Nephron (organoid): ENCODE measurements at regions not wholly inside any gene's neighbourhood (a gene's known extent, or its start where the extent isn't known, plus 50 kb on each side); places are given as distances from the start of the nearest gene placed in this dataset.

Source experiments
- H3K27ac Mint-ChIP-seq, 3 experiments: 2 replicates each; pipeline ENCODE4 v1.8.0; 2020; ENCODE audit warnings: mixed read lengths in 3 of 3, mild to moderate bottlenecking in 2 of 3, moderate library complexity in 1 of 3
- H3K27me3 Mint-ChIP-seq: 2 replicates; pipeline ENCODE4 v1.8.0; 2021; ENCODE audit warnings: low read depth, mild to moderate bottlenecking, moderate library complexity, mixed read lengths
- H3K36me3 Mint-ChIP-seq: 2 replicates; pipeline ENCODE4 v1.8.0; 2020; ENCODE audit warnings: low read depth, mixed read lengths
- H3K4me1 Mint-ChIP-seq: 2 replicates; pipeline ENCODE4 v1.8.0; 2020; ENCODE audit warnings: mixed read lengths
- H3K4me3 Mint-ChIP-seq, 3 experiments: 2 replicates each; pipeline ENCODE4 v1.8.0; 2020; ENCODE audit warnings: mild to moderate bottlenecking in 3 of 3, mixed read lengths in 3 of 3, moderate library complexity in 2 of 3
- H3K9me3 Mint-ChIP-seq: 2 replicates; pipeline ENCODE4 v1.8.0; 2020; ENCODE audit warnings: mixed read lengths
- TF ChIP-seq, protein P1 (sequence below), 3 experiments: fragments of 200-600 bp; sonication (generic); IDR thresholded peaks; one replicate each; pipeline ENCODE4 v1.5.0; 2021; ENCODE audit warnings: antibody characterized with exemption in 3 of 3; ENCODE audit not compliant: unreplicated experiment in 3 of 3

- no peaks in the 10 kb centered on the region for H3K9me3 Mint-ChIP-seq
- H3K4me3 Mint-ChIP-seq: no peak overlapping the region
Measured at GRCh38 chr6:225121-225721, 67.1 kb upstream of the DUSP22 start.

GRCh38 chr6:225907-226306 lies 66.4 kb upstream of the DUSP22 start:
- H3K36me3 Mint-ChIP-seq: no peaks in the 10 kb centered on the region
- H3K27ac Mint-ChIP-seq: no peak overlapping the region
- H3K4me3 Mint-ChIP-seq: no peak overlapping the region
- H3K4me1 Mint-ChIP-seq: peaks cover 5% of the 10 kb centered on the region
- no peaks in the 10 kb centered on the region for H3K9me3 Mint-ChIP-seq
- peaks cover 22% of the 10 kb centered on the region for H3K27me3 Mint-ChIP-seq
- TF ChIP-seq, protein P1, sequence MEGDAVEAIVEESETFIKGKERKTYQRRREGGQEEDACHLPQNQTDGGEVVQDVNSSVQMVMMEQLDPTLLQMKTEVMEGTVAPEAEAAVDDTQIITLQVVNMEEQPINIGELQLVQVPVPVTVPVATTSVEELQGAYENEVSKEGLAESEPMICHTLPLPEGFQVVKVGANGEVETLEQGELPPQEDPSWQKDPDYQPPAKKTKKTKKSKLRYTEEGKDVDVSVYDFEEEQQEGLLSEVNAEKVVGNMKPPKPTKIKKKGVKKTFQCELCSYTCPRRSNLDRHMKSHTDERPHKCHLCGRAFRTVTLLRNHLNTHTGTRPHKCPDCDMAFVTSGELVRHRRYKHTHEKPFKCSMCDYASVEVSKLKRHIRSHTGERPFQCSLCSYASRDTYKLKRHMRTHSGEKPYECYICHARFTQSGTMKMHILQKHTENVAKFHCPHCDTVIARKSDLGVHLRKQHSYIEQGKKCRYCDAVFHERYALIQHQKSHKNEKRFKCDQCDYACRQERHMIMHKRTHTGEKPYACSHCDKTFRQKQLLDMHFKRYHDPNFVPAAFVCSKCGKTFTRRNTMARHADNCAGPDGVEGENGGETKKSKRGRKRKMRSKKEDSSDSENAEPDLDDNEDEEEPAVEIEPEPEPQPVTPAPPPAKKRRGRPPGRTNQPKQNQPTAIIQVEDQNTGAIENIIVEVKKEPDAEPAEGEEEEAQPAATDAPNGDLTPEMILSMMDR (IDR thresholded peaks at IDR 0.05; ENCODE audit: unreplicated experiment in 3 of 3): no peak

More at GRCh38 chr6:225121-225721, 67.1 kb upstream of the DUSP22 start:
- Mint-ChIP-seq H3K27me3 (peaks cover 25% of the 10 kb centered on the region), H3K27ac (no peak overlapping the region), H3K36me3 (no peaks in the 10 kb centered on the region), H3K4me1 (peaks cover 11% of the 10 kb centered on the region)
- TF ChIP-seq, protein P1 (IDR thresholded peaks at IDR 0.05; ENCODE audit: unreplicated experiment in 3 of 3): no peak

- Mint-ChIP-seq H3K27ac (no peak overlapping the region), H3K36me3 (no peaks in the 10 kb centered on the region), H3K4me3 (no peak overlapping the region), H3K27me3 (peaks cover 16% of the 10 kb centered on the region), H3K9me3 (no peaks in the 10 kb centered on the region), H3K4me1 (no peaks in the 10 kb centered on the region)
- TF ChIP-seq, protein P1 (IDR thresholded peaks at IDR 0.05; ENCODE audit: unreplicated experiment in 3 of 3): no peak
Measured at GRCh38 chr6:226516-227073, 65.7 kb upstream of the DUSP22 start.

- Mint-ChIP-seq H3K4me1 (no peaks in the 10 kb centered on the region), H3K36me3 (no peaks in the 10 kb centered on the region), H3K27ac (no peak overlapping the region), H3K9me3 (no peaks in the 10 kb centered on the region), H3K27me3 (peaks cover 12% of the 10 kb centered on the region), H3K4me3 (no peak overlapping the region)
- TF ChIP-seq, protein P1 (IDR thresholded peaks at IDR 0.05; ENCODE audit: unreplicated experiment in 3 of 3): no peak
Measured at GRCh38 chr6:227074-227782, 65.1 kb upstream of the DUSP22 start.

- no peaks in the 10 kb centered on the region for H3K9me3 Mint-ChIP-seq
- peaks cover 12% of the 10 kb centered on the region for H3K27me3 Mint-ChIP-seq
- H3K36me3 Mint-ChIP-seq: no peaks in the 10 kb centered on the region
- TF ChIP-seq, protein P1 (IDR thresholded peaks at IDR 0.05; ENCODE audit: unreplicated experiment in 3 of 3): no peak
- no peaks in the 10 kb centered on the region for H3K4me1 Mint-ChIP-seq
- H3K27ac Mint-ChIP-seq: no peak overlapping the region
- no peak overlapping the region for H3K4me3 Mint-ChIP-seq
Measured at GRCh38 chr6:227812-228338, 64.4 kb upstream of the DUSP22 start.
